ENCODE measurements at regions not wholly inside any gene's neighbourhood (a gene's known extent, or its start where the extent isn't known, plus 50 kb on each side); places are given as distances from the start of the nearest gene placed in this dataset.

- intact Hi-C loops (cut with micrococcal nuclease; ENCODE audit: unreplicated experiment) (no loop called here), in situ Hi-C loops (cut with HindIII; ENCODE audit: low pct_unique_long_range_greater_than_20kb, low sequenced_read_pairs) (no loop called here)
- TF ChIP-seq CTCF (IDR thresholded peaks at IDR 0.05) (no peak), SIN3A (IDR thresholded peaks at IDR 0.05; ENCODE audit: borderline replicate concordance, insufficient read depth, low read depth, low read length) (no peak), POLR2AphosphoS5 (IDR thresholded peaks at IDR 0.05; ENCODE audit: low read depth, low read length) (no peak), TCF7L2 (IDR thresholded peaks at IDR 0.05; ENCODE audit: low read depth, low read length) (no peak), REST (IDR thresholded peaks at IDR 0.05; ENCODE audit: insufficient read depth in 1 of 2, low read depth in 2 of 2, low read length in 1 of 2) (no peak)
- ChIA-PET CTCF (no interaction called here), POLR2A (no interaction called here)
- no peak overlapping the region for H3K27ac ChIP-seq (ENCODE audit: low read length)
- no peaks in the 10 kb centered on the region for H3K27me3 ChIP-seq (ENCODE audit: control insufficient read depth, insufficient read depth, low read length)
- no peak overlapping the region for H3K4me3 ChIP-seq (ENCODE audit: low read depth in 2 of 2, low read length in 2 of 2)
- H3K9me3 ChIP-seq (ENCODE audit: control insufficient read depth, insufficient read depth, low read depth, low read length) = no peaks in the 10 kb centered on the region
- no peaks in the 10 kb centered on the region for H3K36me3 ChIP-seq (ENCODE audit: control insufficient read depth, insufficient read depth, low read length)
- no TSS peak for BruUV-seq (replicated peaks)
- ATAC-seq (no peak), DNase-seq (ENCODE audit: low read depth, low spot score) (no peak)
- H3K4me1 ChIP-seq (ENCODE audit: control insufficient read depth, insufficient read depth, low read length) = no peaks in the 10 kb centered on the region
These were observed 461.8 kb downstream of the SHQ1 start for GRCh38 chr3:72386327-72387000.

GRCh38 chr3:72385167-72385566 lies 463.1 kb downstream of the SHQ1 start:
- BruUV-seq (replicated peaks) = no TSS peak
- Histone ChIP-seq H3K36me3 (ENCODE audit: control insufficient read depth, insufficient read depth, low read length) (no peaks in the 10 kb centered on the region), H3K9me3 (ENCODE audit: control insufficient read depth, insufficient read depth, low read depth, low read length) (no peaks in the 10 kb centered on the region), H3K27ac (ENCODE audit: low read length) (no peak overlapping the region), H3K27me3 (ENCODE audit: control insufficient read depth, insufficient read depth, low read length) (no peaks in the 10 kb centered on the region), H3K4me3 (ENCODE audit: low read depth in 2 of 2, low read length in 2 of 2) (no peak overlapping the region), H3K4me1 (ENCODE audit: control insufficient read depth, insufficient read depth, low read length) (no peaks in the 10 kb centered on the region)
- CTCF ChIA-PET = no interaction called here
- DNase-seq (ENCODE audit: low read depth, low spot score) (no peak), ATAC-seq (no peak)
- POLR2A ChIA-PET = no interaction called here
- in situ Hi-C loops (cut with HindIII; ENCODE audit: low pct_unique_long_range_greater_than_20kb, low sequenced_read_pairs) = no loop called here
- TF ChIP-seq REST (IDR thresholded peaks at IDR 0.05; ENCODE audit: insufficient read depth in 1 of 2, low read depth in 2 of 2, low read length in 1 of 2) = no peak
- TF ChIP-seq CTCF (IDR thresholded peaks at IDR 0.05) = no peak
- no peak for TF ChIP-seq TCF7L2 (IDR thresholded peaks at IDR 0.05; ENCODE audit: low read depth, low read length)
- no peak for TF ChIP-seq POLR2AphosphoS5 (IDR thresholded peaks at IDR 0.05; ENCODE audit: low read depth, low read length)
- TF ChIP-seq SIN3A (IDR thresholded peaks at IDR 0.05; ENCODE audit: borderline replicate concordance, insufficient read depth, low read depth, low read length) = no peak
- intact Hi-C loops (cut with micrococcal nuclease; ENCODE audit: unreplicated experiment) = no loop called here
